Panc1 (cell line): ENCODE measurements at regions not wholly inside any gene's neighbourhood (a gene's known extent, or its start where the extent isn't known, plus 50 kb on each side); places are given as distances from the start of the nearest gene placed in this dataset.

Experiments
- POLR2AphosphoS5 ChIP-seq: IDR thresholded peaks from 2 replicates; pipeline ENCODE4 v1.6.1; 2012; ENCODE audit warnings: mild to moderate bottlenecking, low read depth, low read length, moderate library complexity
- SIN3A ChIP-seq: IDR thresholded peaks from 2 replicates; pipeline ENCODE4 v1.6.1; 2012; ENCODE audit warnings: low read depth, mild to moderate bottlenecking, low read length, moderate library complexity, borderline replicate concordance; ENCODE audit not compliant: insufficient read depth
- TCF7L2 ChIP-seq: IDR thresholded peaks from 2 replicates; pipeline ENCODE4 v1.6.1; 2011; ENCODE audit warnings: mild to moderate bottlenecking, low read depth, low read length, inconsistent platforms
- TF ChIP-seq, protein P1 (sequence below): fragments of 450-650 bp; IDR thresholded peaks from 2 replicates; pipeline ENCODE4 v1.5.1; 2017; ENCODE audit warnings: mild to moderate bottlenecking
- TF ChIP-seq, protein P2 (sequence below), 2 experiments: IDR thresholded peaks; 2 replicates each; pipeline ENCODE4 v1.6.1; 2011 to 2012; ENCODE audit warnings: low read depth in 2 of 2, control low read depth in 1 of 2, low read length in 1 of 2, mild to moderate bottlenecking in 1 of 2, moderate library complexity in 1 of 2; ENCODE audit not compliant: insufficient read depth in 1 of 2

DNA sequence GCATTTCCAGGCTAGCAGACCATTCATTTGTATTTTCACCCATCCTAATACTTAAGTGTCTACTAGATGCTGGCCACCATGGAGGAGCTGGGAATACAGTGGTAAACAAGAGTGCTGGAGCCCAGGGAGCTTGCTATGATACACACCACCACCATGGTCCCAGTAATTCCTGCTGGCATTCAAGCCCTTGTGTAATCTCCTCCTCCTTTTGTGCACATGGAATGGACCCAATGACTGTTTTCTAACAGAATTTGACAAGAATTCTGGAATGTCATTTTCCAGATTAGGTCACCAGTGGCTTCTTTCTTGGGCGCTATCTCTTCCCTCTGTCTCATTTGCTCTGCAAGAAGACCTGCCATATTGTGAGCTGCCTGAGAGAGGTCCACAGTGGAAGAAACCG lies 552.0 kb downstream of the C6orf118 start:
- TF ChIP-seq, protein P1, sequence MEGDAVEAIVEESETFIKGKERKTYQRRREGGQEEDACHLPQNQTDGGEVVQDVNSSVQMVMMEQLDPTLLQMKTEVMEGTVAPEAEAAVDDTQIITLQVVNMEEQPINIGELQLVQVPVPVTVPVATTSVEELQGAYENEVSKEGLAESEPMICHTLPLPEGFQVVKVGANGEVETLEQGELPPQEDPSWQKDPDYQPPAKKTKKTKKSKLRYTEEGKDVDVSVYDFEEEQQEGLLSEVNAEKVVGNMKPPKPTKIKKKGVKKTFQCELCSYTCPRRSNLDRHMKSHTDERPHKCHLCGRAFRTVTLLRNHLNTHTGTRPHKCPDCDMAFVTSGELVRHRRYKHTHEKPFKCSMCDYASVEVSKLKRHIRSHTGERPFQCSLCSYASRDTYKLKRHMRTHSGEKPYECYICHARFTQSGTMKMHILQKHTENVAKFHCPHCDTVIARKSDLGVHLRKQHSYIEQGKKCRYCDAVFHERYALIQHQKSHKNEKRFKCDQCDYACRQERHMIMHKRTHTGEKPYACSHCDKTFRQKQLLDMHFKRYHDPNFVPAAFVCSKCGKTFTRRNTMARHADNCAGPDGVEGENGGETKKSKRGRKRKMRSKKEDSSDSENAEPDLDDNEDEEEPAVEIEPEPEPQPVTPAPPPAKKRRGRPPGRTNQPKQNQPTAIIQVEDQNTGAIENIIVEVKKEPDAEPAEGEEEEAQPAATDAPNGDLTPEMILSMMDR: no peak
- TF ChIP-seq, protein P2, sequence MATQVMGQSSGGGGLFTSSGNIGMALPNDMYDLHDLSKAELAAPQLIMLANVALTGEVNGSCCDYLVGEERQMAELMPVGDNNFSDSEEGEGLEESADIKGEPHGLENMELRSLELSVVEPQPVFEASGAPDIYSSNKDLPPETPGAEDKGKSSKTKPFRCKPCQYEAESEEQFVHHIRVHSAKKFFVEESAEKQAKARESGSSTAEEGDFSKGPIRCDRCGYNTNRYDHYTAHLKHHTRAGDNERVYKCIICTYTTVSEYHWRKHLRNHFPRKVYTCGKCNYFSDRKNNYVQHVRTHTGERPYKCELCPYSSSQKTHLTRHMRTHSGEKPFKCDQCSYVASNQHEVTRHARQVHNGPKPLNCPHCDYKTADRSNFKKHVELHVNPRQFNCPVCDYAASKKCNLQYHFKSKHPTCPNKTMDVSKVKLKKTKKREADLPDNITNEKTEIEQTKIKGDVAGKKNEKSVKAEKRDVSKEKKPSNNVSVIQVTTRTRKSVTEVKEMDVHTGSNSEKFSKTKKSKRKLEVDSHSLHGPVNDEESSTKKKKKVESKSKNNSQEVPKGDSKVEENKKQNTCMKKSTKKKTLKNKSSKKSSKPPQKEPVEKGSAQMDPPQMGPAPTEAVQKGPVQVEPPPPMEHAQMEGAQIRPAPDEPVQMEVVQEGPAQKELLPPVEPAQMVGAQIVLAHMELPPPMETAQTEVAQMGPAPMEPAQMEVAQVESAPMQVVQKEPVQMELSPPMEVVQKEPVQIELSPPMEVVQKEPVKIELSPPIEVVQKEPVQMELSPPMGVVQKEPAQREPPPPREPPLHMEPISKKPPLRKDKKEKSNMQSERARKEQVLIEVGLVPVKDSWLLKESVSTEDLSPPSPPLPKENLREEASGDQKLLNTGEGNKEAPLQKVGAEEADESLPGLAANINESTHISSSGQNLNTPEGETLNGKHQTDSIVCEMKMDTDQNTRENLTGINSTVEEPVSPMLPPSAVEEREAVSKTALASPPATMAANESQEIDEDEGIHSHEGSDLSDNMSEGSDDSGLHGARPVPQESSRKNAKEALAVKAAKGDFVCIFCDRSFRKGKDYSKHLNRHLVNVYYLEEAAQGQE (IDR thresholded peaks at IDR 0.05; ENCODE audit: insufficient read depth in 1 of 2, low read depth in 2 of 2, low read length in 1 of 2): no peak
- no peak for TF ChIP-seq SIN3A
- no peak for TF ChIP-seq POLR2AphosphoS5
- TF ChIP-seq TCF7L2: no peak
